GM18502 (cell line): ENCODE measurements at regions not wholly inside any gene's neighbourhood (a gene's known extent, or its start where the extent isn't known, plus 50 kb on each side); places are given as distances from the start of the nearest gene placed in this dataset.
"Not testable (repeated sequence)": the region's sequence is repeated elsewhere in the genome, so short reads cannot be mapped to it uniquely, and the experiment has no call there.

Experiments used
- ATAC-seq: cut with Tn5 transposase; IDR thresholded peaks from one replicate; pipeline ENCODE4 v1.9.1; 2021; ENCODE audit warnings: mild to moderate bottlenecking; ENCODE audit not compliant: unreplicated experiment, poor library complexity

DNA sequence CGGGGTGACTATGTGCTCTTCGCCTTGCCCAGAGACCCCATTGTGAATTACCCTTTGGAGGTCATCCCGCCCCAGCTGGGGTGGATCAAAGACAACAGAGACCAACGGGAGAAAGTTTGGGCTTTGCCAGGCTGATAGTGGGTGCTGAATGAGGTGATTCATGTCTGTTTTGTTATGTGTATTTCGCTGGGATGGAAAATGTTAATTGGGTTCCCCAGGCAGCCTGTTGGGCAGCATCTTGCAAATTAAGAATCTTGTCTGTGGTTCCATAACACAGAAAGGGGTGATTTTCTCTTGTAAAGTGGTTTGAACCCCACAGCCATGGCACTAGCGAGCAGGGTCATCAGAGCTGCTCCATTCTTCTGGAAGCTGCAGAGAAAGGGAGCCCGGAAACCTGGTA, 63.1 kb upstream of the UNC93A start:
- no peak for ATAC-seq

GRCh38 chr6:167229586-167229985, 61.5 kb upstream of the UNC93A start:
- no peak for ATAC-seq

DNA sequence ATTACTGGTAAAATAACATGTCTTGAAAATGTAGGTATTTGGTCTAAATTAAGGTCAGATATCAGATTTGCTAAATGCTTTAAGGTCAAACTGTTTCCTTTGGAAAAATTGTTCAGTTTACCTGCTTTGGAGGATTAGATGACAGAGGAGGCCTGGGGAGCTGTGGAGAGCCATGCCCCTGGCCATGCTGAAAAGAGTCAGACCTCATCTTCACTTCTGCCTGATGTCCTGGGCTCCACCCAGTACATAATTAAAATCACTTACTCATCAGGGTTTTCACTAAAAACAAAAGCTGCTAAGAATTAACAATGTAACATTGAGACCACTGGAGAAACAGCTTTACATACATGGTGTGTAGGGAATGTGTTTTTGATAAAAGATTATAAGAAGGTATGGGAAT, 60.8 kb upstream of the UNC93A start:
- no peak for ATAC-seq

DNA sequence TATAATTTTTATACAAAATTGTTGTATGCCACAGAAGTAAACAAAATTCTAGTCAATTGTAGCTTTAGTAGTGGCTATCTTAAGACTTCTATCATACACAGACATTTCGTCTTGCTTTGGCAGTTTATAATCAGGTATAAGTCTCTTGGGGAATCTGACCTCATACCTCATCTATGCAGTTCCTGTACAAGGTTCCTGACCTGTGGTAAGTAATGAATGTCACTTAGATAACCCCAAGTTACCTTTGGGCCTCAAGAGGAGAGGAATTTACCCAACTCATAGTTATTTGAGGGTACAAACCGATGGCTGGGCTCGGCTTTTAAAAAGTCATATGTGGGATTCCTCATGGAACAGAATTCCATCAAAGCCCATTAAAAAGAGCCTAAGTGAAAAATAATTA, 58.8 kb upstream of the UNC93A start:
- ATAC-seq: no peak

DNA sequence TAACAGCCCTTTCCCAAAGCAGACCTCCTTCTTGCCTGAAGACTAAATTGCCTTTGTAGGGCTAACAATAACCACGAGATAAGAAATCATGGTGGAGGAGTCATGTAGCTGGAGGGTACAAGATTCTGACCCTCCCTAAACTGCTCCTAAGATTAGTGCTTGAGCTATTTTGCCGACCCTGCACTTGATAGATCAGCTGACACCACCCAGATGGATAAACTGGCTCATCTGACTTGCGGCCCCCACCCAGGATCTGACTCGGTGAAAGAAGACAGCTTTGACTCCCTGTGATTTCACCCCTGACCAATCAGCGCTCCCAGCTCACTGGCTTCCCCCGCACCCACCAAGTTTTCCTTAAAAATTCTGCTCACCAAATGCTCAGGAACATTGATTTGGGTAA, 57.6 kb upstream of the UNC93A start:
- ATAC-seq: no peak

DNA sequence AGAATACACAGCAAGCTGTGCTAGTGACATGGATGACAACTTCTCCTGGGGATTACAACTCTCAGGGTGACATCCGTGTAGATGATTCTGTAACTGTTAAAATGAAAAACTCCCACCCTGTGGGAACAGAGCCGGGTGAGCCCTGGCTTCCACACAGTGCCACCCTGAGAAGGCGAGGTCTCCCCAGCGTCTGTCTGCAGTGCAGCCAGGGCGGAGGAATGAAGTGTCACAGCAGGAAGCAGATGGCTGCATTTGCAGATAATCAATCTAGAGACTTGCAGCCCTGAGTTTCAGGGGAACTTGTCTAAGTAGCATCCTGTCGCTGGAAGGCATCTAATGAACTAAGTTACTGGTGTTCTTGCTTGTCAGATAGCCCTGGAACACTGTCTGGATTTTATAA, 56.5 kb upstream of the UNC93A start:
- not testable (repeated sequence) for ATAC-seq

- no peak for ATAC-seq
Measured at GRCh38 chr6:167235005-167235404, 56.1 kb upstream of the UNC93A start.

DNA sequence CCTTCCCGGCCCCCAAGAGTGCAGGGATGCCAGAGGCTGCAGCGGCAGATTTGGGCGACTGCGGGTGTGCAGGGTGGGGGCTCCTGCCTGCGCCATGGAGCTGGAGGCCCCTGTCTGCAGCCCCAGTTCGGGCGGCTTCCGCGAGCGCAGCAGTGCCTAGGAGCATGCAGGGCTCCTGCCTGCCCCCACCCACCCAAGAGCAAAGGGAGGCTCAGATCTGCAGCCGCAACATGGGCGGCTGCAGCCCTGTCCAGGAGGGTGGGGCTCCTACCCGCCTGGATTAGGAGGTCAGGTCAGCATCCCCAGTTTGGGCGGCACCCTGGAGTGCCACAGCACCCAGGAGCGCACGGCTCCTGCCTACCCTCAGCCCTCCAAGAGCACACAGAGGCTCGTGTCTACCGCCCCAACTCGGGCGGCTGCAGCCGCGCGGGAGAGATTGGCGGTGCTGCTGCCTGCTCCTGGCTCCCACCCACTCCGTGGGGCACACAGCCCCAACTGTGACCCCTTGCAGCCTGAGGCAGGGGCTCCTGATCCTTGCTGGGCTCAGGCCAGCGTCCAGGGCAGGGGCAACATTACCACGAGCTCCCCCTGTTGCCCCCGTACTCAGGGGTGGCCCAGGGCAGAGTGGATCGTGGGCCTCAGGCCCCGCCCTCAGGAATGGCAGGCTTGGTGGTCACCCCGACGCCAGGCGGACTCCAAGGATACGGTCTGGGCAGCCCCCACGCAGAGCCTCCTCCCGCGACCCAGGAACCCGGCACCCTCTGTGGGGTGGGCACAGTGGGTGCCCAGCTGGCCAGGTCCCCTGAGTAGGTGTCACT, 55.5 kb upstream of the UNC93A start:
- ATAC-seq: no peak

DNA sequence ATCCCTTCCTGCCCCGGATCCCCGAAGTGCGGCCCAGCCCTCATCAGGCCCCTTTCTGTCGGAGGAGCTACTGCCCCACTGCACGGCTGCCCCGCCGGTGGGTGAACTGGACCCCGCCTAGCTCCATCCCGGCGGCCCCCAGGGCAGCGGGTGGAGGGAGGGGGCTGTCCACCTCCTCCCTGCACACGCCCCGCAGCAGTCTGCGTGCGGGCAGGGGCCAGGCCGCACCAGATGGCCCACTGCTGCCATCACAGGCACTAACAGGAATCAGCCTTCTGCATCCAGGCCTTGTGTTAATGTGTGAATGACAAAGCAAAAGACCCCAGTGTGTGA, 54.9 kb upstream of the UNC93A start:
- ATAC-seq: no peak

DNA sequence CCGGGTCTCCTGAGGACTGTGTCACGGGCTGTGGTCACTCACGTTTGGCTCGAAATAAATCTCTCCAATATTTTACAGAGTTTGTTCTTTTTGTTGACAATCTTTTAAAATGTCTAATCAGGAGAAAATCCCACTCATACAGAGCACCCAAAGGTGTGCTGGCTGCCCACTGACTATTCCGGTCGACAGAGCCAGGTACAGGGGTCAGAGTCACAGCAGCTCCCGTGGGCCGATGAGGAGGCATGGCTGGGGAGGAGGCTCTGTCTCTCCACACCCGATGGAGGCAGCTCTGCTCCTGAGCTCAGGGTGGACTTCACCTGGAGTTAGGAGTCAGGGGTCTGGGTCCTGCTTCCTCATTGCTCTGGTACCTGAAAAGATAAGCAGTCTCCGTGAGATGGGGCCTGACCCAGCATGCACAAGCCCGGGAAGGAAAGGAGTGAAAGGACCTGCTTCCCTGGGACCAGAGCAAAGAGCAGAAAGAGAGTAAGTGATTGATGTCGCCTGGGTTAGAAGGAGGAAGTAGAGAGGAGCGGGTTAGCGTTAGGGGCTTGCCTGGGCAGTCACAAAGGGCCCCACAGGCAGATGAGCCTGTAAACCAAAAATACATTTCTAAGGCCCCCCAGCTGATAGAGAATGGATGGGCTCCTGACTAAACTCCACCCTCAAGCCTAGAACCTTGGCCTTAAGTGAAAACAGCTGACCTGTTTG, 53.5 kb upstream of the UNC93A start:
- ATAC-seq: no peak

GRCh38 chr6:167238146-167238693, 52.9 kb upstream of the UNC93A start:
- no peak for ATAC-seq

GRCh38 chr6:167238694-167239467, 52.2 kb upstream of the UNC93A start:
- ATAC-seq: no peak

GRCh38 chr6:167239470-167239869, 51.6 kb upstream of the UNC93A start:
- not testable (repeated sequence) for ATAC-seq

DNA sequence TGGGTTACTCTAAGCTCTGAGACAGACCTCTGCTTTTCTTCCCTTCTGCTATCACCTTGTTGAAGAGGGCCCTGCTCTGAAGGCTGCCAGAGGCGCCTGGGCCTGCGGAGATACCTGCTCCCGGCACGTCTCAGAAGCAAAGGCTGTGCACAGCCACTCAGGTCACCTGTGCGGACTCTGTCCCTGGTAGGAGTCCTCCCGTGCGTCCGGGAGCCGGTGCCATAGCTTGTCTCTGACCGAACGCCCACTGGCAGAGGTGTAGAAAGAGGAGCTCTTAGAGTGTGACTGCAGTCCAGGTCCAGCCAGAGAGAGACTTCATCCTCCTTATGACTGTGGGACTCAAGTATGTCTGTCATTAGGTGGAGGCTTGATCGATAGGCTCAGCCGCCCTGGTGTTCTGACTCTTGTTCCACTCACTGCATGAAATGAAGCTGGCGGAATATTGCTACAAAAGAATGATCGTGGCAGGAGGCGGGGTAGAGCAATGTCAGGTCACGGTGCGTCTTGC, 51.0 kb upstream of the UNC93A start:
- no peak for ATAC-seq
